A673 (cell line): ENCODE measurements at regions not wholly inside any gene's neighbourhood (a gene's known extent, or its start where the extent isn't known, plus 50 kb on each side); places are given as distances from the start of the nearest gene placed in this dataset.
"Not testable (repeated sequence)": the region's sequence is repeated elsewhere in the genome, so short reads cannot be mapped to it uniquely, and the experiment has no call there.

Source experiments
- BruUV-seq: library from RNA; stranded (reverse); fragments of 400-500 nt; replicated peaks from 2 replicates; lab custom pipeline; 2021; lab: Mats Ljungman, UMichigan
- CTCF ChIA-PET: fragments of 300-600 bp; sonication (Branson Sonifier 250); formaldehyde crosslinking; loops from one replicate; lab custom pipeline; 2022; ENCODE audit warnings: antibody characterized with exemption; lab: Charles Lee
- POLR2A ChIA-PET: fragments of 300-600 bp; sonication (Branson Sonifier 250); formaldehyde crosslinking; loops from one replicate; lab custom pipeline; 2022; ENCODE audit warnings: antibody characterized with exemption; ENCODE audit not compliant: low non-redundant PET; lab: Charles Lee
- DNase-seq: peaks from one replicate; pipeline ENCODE4 v3.0.0-alpha.2; 2015; ENCODE audit warnings: low spot score
- H3K27ac ChIP-seq: fragments of 200-600 bp; sonication (generic); 2 replicates; pipeline ENCODE4 v1.5.1; 2016; ENCODE audit warnings: mixed run types, low read depth, mild to moderate bottlenecking, mixed read lengths, antibody characterized with exemption, low read length; ENCODE audit not compliant: poor library complexity, severe bottlenecking
- H3K27me3 ChIP-seq: fragments of 200-600 bp; sonication (generic); replicated peaks from 2 replicates; pipeline ENCODE4 v1.6.1; 2017; ENCODE audit warnings: mixed run types, low read depth, mild to moderate bottlenecking, mixed read lengths, antibody characterized with exemption, low read length; ENCODE audit not compliant: insufficient read depth, poor library complexity
- H3K36me3 ChIP-seq: fragments of 200-600 bp; sonication (generic); 2 replicates; pipeline ENCODE4 v1.6.1; 2016; ENCODE audit warnings: mixed run types, mild to moderate bottlenecking, mixed read lengths, antibody characterized with exemption, low read length; ENCODE audit not compliant: insufficient read depth, poor library complexity, severe bottlenecking
- H3K4me1 ChIP-seq: fragments of 200-600 bp; sonication (generic); 2 replicates; pipeline ENCODE4 v1.6.1; 2017; ENCODE audit warnings: mixed run types, mild to moderate bottlenecking, mixed read lengths, antibody characterized with exemption, low read length; ENCODE audit not compliant: insufficient read depth, poor library complexity, severe bottlenecking
- H3K4me3 ChIP-seq: fragments of 200-600 bp; sonication (generic); 2 replicates; pipeline ENCODE4 v1.5.1; 2016; ENCODE audit warnings: low read depth, mixed run types, mild to moderate bottlenecking, mixed read lengths, low read length; ENCODE audit not compliant: poor library complexity, severe bottlenecking
- H3K9me3 ChIP-seq: fragments of 200-600 bp; sonication (generic); 2 replicates; pipeline ENCODE4 v1.6.1; 2016; ENCODE audit warnings: mixed run types, low read depth, mild to moderate bottlenecking, mixed read lengths, antibody characterized with exemption, low read length; ENCODE audit not compliant: poor library complexity, severe bottlenecking
- EZH2 ChIP-seq: fragments of 200-600 bp; sonication (generic); IDR thresholded peaks from 2 replicates; pipeline ENCODE4 v1.6.1; 2017; ENCODE audit warnings: borderline replicate concordance, low read depth, mild to moderate bottlenecking, mixed read lengths, antibody characterized with exemption, low read length; ENCODE audit not compliant: poor library complexity, severe bottlenecking
- intact Hi-C: fragments of 100-400 bp; cut with micrococcal nuclease; formaldehyde crosslinking; loops from one replicate; pipeline ENCODE4 v1.10.0; 2022; ENCODE audit not compliant: unreplicated experiment
- TF ChIP-seq, protein P1 (sequence below): fragments of 300-800, 200-600 bp; sonication (generic); conservative IDR thresholded peaks from 2 replicates; pipeline ENCODE4 v1.5.1; 2017; ENCODE audit warnings: low read depth, mild to moderate bottlenecking, antibody characterized with exemption, low read length, moderate library complexity, mixed read lengths

DNA sequence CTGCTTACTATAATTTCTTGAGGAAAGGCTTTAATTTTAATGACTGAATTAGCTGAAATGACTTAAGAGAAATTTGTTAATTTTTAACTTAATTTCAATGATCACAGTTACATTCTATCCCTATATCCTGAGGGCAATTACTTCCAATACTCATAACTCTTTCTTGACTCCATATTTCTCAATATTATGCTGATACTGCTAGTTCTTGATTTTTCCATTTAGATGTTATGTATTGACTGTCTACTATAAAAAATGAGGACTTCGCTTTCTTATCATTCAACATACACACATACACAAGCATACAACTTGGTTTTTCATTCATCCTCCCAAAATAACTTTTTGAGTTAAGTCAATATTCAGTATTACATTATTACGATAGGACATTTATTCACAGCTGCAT is 176.2 kb downstream of the PHLDA1 start:
- H3K4me3 ChIP-seq: no peak overlapping the region
- H3K9me3 ChIP-seq: no peaks in the 10 kb centered on the region
- POLR2A ChIA-PET: no interaction called here
- no peak overlapping the region for H3K27ac ChIP-seq
- no peak for DNase-seq
- TF ChIP-seq, protein P1, sequence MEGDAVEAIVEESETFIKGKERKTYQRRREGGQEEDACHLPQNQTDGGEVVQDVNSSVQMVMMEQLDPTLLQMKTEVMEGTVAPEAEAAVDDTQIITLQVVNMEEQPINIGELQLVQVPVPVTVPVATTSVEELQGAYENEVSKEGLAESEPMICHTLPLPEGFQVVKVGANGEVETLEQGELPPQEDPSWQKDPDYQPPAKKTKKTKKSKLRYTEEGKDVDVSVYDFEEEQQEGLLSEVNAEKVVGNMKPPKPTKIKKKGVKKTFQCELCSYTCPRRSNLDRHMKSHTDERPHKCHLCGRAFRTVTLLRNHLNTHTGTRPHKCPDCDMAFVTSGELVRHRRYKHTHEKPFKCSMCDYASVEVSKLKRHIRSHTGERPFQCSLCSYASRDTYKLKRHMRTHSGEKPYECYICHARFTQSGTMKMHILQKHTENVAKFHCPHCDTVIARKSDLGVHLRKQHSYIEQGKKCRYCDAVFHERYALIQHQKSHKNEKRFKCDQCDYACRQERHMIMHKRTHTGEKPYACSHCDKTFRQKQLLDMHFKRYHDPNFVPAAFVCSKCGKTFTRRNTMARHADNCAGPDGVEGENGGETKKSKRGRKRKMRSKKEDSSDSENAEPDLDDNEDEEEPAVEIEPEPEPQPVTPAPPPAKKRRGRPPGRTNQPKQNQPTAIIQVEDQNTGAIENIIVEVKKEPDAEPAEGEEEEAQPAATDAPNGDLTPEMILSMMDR: no peak
- TF ChIP-seq EZH2: no peak
- peaks cover 4% of the 10 kb centered on the region for H3K4me1 ChIP-seq
- CTCF ChIA-PET: interaction anchor here (0.5 kb wide), 1 partner anchor 328 kb away, joined by 4 read pairs; no protein-coding TSS in a partner anchor
- no TSS peak for BruUV-seq
- no peaks in the 10 kb centered on the region for H3K27me3 ChIP-seq
- intact Hi-C loops: no loop called here
- H3K36me3 ChIP-seq: no peaks in the 10 kb centered on the region

DNA sequence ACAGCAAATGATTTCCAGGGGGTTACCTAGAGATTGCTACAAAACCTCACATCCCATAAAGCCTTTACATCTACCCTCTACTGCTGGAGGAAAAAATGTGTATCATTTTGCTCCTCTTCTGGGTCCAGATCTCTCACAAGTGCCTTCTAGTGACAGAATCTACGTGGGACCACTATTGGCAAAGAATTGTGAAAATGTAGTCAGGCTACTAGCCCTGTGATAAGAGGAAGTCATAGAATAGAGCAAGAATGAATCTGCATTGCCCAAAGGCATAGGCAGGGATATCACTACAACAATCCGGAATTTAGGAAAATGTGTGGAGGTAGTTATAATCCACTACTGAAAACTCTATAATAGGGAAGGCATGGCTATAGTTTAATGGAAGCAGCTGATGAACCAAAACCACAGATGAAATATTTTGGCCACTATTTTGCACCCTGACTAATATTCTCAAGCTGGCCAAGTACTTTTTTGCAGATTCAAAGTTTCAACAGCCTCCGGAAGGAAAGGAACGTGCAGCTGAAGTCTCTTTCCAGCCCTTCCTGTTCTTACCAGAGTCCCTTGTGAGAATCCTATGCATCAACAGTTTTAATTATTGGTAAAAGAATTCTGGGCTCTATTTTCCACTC is 176.8 kb downstream of the PHLDA1 start:
- Histone ChIP-seq H3K4me1 (peaks cover 4% of the 10 kb centered on the region), H3K9me3 (no peaks in the 10 kb centered on the region), H3K4me3 (no peak overlapping the region), H3K27me3 (no peaks in the 10 kb centered on the region), H3K27ac (no peak overlapping the region), H3K36me3 (no peaks in the 10 kb centered on the region)
- ChIA-PET CTCF (no interaction called here), POLR2A (no interaction called here)
- no peak for DNase-seq
- intact Hi-C loops: no loop called here
- no TSS peak for BruUV-seq
- no peak for TF ChIP-seq EZH2
- TF ChIP-seq, protein P1: no peak

DNA sequence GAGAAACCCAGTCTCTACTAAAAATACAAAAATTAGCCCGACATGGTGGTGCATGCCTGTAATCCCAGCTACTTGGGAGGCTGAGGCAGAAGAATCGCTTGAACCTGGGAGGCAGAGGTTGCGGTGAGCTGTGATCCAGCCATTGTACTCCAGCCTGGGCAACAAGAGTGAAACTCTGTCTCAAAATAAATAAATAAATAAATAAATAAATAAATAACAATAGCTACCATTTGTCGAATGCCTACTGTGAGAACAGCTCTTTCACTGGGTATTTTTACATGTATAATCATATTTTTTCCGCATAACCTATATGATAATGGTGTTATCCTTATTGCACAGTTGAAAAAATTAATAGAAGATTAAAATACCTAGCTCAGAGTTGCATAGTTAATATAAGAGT is 177.4 kb downstream of the PHLDA1 start:
- H3K36me3 ChIP-seq, H3K9me3 ChIP-seq, H3K4me1 ChIP-seq, H3K27me3 ChIP-seq, DNase-seq, intact Hi-C loops, H3K27ac ChIP-seq, BruUV-seq, H3K4me3 ChIP-seq, POLR2A ChIA-PET: not testable (repeated sequence)
- CTCF ChIA-PET: interaction anchor here (0.5 kb wide), 1 partner anchor 279 kb away, joined by 3 read pairs; no protein-coding TSS in a partner anchor

DNA sequence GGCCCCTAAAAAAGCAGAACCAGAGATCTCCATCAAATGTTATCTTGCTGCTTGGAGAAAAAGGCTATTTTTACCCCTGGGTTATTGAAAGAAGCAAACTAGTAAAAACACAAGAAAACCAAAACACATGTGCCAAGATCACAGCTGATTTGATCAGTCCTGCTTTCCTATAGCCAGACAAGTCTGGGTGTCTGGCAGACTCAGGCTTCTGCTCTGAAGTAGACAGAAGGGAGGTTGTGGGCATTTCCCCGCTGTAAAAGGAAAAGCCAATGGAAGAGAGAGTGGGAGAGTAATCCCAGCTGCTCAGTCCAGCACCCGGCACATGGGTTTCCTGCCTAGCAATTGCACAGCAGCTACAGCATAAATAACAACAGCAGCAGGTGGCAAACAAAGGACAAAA is 177.9 kb downstream of the PHLDA1 start:
- POLR2A ChIA-PET: no interaction called here
- no peak overlapping the region for H3K27ac ChIP-seq
- H3K9me3 ChIP-seq: no peaks in the 10 kb centered on the region
- TF ChIP-seq EZH2: no peak
- TF ChIP-seq, protein P1: no peak
- no peak overlapping the region for H3K4me3 ChIP-seq
- no peaks in the 10 kb centered on the region for H3K27me3 ChIP-seq
- no peaks in the 10 kb centered on the region for H3K36me3 ChIP-seq
- DNase-seq: no peak
- CTCF ChIA-PET: interaction anchor here (0.5 kb wide), 1 partner anchor 278 kb away, joined by 3 read pairs; no protein-coding TSS in a partner anchor
- intact Hi-C loops: no loop called here
- BruUV-seq: no TSS peak
- H3K4me1 ChIP-seq: peaks cover 8% of the 10 kb centered on the region
